HG03196 (cell line): ENCODE measurements at regions not wholly inside any gene's neighbourhood (a gene's known extent, or its start where the extent isn't known, plus 50 kb on each side); places are given as distances from the start of the nearest gene placed in this dataset.
"Not testable (repeated sequence)": the region's sequence is repeated elsewhere in the genome, so short reads cannot be mapped to it uniquely, and the experiment has no call there.

Experiments
- ATAC-seq: cut with Tn5 transposase; IDR thresholded peaks from one replicate; pipeline ENCODE4 v1.9.1; 2021; ENCODE audit not compliant: unreplicated experiment

GRCh38 chr9:94188246-94188645 is 70.9 kb upstream of the ZNF169 start:
- ATAC-seq: no peak

DNA sequence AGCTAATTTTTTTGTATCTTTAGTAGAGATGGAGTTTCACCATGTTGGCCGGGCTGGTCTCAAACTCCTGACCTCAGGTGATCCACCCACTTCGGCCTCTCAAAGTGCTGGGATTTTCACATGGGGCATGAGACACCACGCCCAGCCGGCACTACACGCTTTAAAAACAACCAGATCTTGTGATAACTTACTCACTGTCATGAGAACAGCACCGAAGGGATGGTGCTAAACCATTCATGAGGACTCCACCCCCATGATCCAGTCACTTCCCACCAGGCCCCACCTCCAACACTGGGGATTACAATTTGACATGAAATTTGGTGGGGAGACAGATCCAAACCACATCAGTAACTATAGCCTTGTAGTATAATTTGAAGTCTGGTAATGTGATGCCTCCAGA is 67.4 kb upstream of the ZNF169 start:
- not testable (repeated sequence) for ATAC-seq

GRCh38 chr9:94198414-94198813 is 60.7 kb upstream of the ZNF169 start:
- ATAC-seq: no peak

DNA sequence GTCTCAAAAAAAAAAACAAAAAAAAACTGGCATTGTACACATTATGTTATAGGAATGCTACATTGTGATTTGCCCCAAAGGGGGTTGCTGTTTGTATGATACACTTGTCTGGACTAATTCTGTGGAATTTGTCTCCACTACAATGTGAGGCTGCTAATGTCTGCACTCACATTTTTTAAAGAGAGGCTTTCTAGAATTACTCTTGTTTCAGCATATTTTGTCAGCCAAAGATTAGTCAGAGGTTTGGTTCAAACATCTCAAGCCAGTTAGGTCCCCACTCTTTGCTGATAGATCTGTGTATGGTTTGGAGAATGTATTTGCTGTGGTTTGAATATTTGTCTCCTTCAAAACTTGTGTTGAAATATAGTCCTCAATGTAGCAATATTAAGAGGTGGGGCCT is 59.3 kb upstream of the ZNF169 start:
- no peak for ATAC-seq

DNA sequence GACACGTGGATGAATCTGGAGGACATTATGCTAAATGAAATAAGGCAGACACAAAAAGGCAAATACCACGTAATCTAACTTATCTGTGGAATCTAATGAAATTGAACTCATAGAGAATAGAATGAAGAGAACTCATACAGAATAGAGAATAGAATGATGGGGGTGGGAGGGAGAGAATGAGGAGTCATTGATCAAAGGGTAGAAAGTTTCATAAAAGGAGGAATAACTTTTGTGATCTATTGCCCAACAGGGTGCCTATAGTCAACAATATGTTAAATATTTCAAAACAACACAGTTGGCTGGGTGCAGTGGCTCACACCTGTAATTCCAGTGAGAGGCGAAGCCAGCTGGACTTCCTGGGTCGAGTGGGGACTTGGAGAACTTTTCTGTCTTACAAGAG is 54.9 kb upstream of the ZNF169 start:
- no peak for ATAC-seq

- no peak for ATAC-seq
Observed at GRCh38 chr9:94207781-94208180, 51.3 kb upstream of the ZNF169 start.
